HEK293 (cell line): ENCODE measurements at regions not wholly inside any gene's neighbourhood (a gene's known extent, or its start where the extent isn't known, plus 50 kb on each side); places are given as distances from the start of the nearest gene placed in this dataset.
"Not testable (repeated sequence)": the region's sequence is repeated elsewhere in the genome, so short reads cannot be mapped to it uniquely, and the experiment has no call there.

Experiments
- CTCF ChIA-PET: fragments of 350-600 bp; formaldehyde crosslinking; extraction: SDS; loops from one replicate; lab custom pipeline; 2021; ENCODE audit warnings: antibody characterized with exemption; lab: Yijun Ruan, JAX
- POLR2A ChIA-PET: fragments of 300-600 bp; formaldehyde crosslinking; extraction: SDS; loops from one replicate; lab custom pipeline; 2020; ENCODE audit warnings: antibody characterized with exemption, inconsistent platforms; lab: Yijun Ruan, JAX
- H3K27ac ChIP-seq: fragments of 200-500 bp; sonication (Bioruptor generic); 2 replicates; pipeline ENCODE4 v1.5.1; 2014; ENCODE audit warnings: low read depth, low read length, control low read depth, inconsistent platforms; ENCODE audit errors: extremely low read depth
- H3K36me3 ChIP-seq, 2 experiments: fragments of 200-500 bp in 1 of 2; sonication (Bioruptor generic) in 1 of 2; 1 replicate in 1 of 2; 2 replicates in 1 of 2; pipeline ENCODE4 v1.5.1; 2014 to 2017; ENCODE audit warnings: inconsistent platforms in 2 of 2, low read length in 2 of 2; ENCODE audit not compliant: control insufficient read depth in 2 of 2, insufficient read depth in 1 of 2
- H3K4me1 ChIP-seq: fragments of 200-500 bp; sonication (Bioruptor generic); 2 replicates; pipeline ENCODE4 v1.5.1; 2014; ENCODE audit warnings: mild to moderate bottlenecking, low read length, inconsistent platforms; ENCODE audit not compliant: control insufficient read depth, insufficient read depth
- H3K4me3 ChIP-seq: 2 replicates; pipeline ENCODE4 v1.5.1; 2011; ENCODE audit warnings: low read depth, mild to moderate bottlenecking, control low read depth, low read length, moderate library complexity
- H3K9me3 ChIP-seq: fragments of 200-500 bp; sonication (Bioruptor generic); 2 replicates; pipeline ENCODE4 v1.5.1; 2014; ENCODE audit warnings: low read depth, low read length, inconsistent platforms; ENCODE audit not compliant: control insufficient read depth, insufficient read depth
- KLF10 ChIP-seq: fragments of 450-650 bp; IDR thresholded peaks from 2 replicates; pipeline ENCODE4 v1.5.1; 2018; ENCODE audit warnings: missing biosample characterization, mild to moderate bottlenecking, missing genetic modification characterization
- PBX3 ChIP-seq: sonication (generic); formaldehyde crosslinking; IDR thresholded peaks from 2 replicates; pipeline ENCODE4 v1.8.1; 2022; ENCODE audit warnings: mild to moderate bottlenecking, moderate library complexity, missing genetic modification reagents
- PRDM10 ChIP-seq: fragments of 450-650 bp; formaldehyde crosslinking; IDR thresholded peaks from 2 replicates; pipeline ENCODE4 v1.5.1; 2016; ENCODE audit warnings: missing biosample characterization, missing genetic modification characterization
- ZFP69B ChIP-seq: fragments of 450-650 bp; formaldehyde crosslinking; IDR thresholded peaks from 2 replicates; pipeline ENCODE4 v1.5.1; 2016; ENCODE audit warnings: missing biosample characterization, missing genetic modification characterization
- ZNF214 ChIP-seq: fragments of 450-650 bp; formaldehyde crosslinking; IDR thresholded peaks from 2 replicates; pipeline ENCODE4 v1.5.1; 2017; ENCODE audit warnings: missing biosample characterization, mild to moderate bottlenecking, missing genetic modification characterization, borderline replicate concordance
- ZNF302 ChIP-seq: fragments of 450-650 bp; formaldehyde crosslinking; IDR thresholded peaks from 2 replicates; pipeline ENCODE4 v1.5.1; 2016; ENCODE audit warnings: missing biosample characterization, missing genetic modification characterization, low read depth
- ZNF449 ChIP-seq: fragments of 450-650 bp; formaldehyde crosslinking; IDR thresholded peaks from 2 replicates; pipeline ENCODE4 v1.5.1; 2017; ENCODE audit warnings: missing biosample characterization, mild to moderate bottlenecking, missing genetic modification characterization, moderate library complexity
- ZNF560 ChIP-seq: fragments of 450-650 bp; formaldehyde crosslinking; IDR thresholded peaks from 2 replicates; pipeline ENCODE4 v1.5.1; 2017; ENCODE audit warnings: missing biosample characterization, missing genetic modification characterization, borderline replicate concordance
- ZNF707 ChIP-seq: fragments of 450-650 bp; formaldehyde crosslinking; IDR thresholded peaks from 2 replicates; pipeline ENCODE4 v1.5.1; 2016; ENCODE audit warnings: missing biosample characterization, missing genetic modification characterization
- TF ChIP-seq, protein P1 (sequence below): fragments of 450-650 bp; formaldehyde crosslinking; IDR thresholded peaks from 2 replicates; pipeline ENCODE4 v1.5.1; 2016; ENCODE audit warnings: missing biosample characterization, missing genetic modification characterization
- TF ChIP-seq, protein P2 (sequence below): fragments of 450-650 bp; formaldehyde crosslinking; IDR thresholded peaks from 2 replicates; pipeline ENCODE4 v1.5.1; 2016; ENCODE audit warnings: missing biosample characterization, missing genetic modification characterization, borderline replicate concordance
- TF ChIP-seq, protein P3 (sequence below): fragments of 450-650 bp; formaldehyde crosslinking; IDR thresholded peaks from 2 replicates; pipeline ENCODE4; 2016; ENCODE audit warnings: missing biosample characterization, missing genetic modification characterization

GRCh38 chrX:92270936-92271855 is 492.0 kb downstream of the PCDH11X start:
- POLR2A ChIA-PET = no interaction called here
- H3K9me3 ChIP-seq = no peaks in the 10 kb centered on the region; the same call in 1 of the 2 replicates
- no peaks in the 10 kb centered on the region for H3K36me3 ChIP-seq
- TF ChIP-seq ZNF560 (tag by site-specific recombination) (no peak), PRDM10 (tag by site-specific recombination) (no peak), ZNF302 (tag by site-specific recombination) (no peak), ZNF449 (no peak), ZNF214 (tag by site-specific recombination) (no peak), ZNF707 (tag by site-specific recombination) (no peak), ZFP69B (tag by site-specific recombination) (no peak), KLF10 (tag by site-specific recombination) (no peak), PBX3 (CRISPR knock-in tag) (no peak)
- TF ChIP-seq, protein P1, sequence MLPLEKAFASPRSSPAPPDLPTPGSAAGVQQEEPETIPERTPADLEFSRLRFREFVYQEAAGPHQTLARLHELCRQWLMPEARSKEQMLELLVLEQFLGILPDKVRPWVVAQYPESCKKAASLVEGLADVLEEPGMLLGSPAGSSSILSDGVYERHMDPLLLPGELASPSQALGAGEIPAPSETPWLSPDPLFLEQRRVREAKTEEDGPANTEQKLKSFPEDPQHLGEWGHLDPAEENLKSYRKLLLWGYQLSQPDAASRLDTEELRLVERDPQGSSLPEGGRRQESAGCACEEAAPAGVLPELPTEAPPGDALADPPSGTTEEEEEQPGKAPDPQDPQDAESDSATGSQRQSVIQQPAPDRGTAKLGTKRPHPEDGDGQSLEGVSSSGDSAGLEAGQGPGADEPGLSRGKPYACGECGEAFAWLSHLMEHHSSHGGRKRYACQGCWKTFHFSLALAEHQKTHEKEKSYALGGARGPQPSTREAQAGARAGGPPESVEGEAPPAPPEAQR (tag by site-specific recombination) = no peak
- TF ChIP-seq, protein P2, sequence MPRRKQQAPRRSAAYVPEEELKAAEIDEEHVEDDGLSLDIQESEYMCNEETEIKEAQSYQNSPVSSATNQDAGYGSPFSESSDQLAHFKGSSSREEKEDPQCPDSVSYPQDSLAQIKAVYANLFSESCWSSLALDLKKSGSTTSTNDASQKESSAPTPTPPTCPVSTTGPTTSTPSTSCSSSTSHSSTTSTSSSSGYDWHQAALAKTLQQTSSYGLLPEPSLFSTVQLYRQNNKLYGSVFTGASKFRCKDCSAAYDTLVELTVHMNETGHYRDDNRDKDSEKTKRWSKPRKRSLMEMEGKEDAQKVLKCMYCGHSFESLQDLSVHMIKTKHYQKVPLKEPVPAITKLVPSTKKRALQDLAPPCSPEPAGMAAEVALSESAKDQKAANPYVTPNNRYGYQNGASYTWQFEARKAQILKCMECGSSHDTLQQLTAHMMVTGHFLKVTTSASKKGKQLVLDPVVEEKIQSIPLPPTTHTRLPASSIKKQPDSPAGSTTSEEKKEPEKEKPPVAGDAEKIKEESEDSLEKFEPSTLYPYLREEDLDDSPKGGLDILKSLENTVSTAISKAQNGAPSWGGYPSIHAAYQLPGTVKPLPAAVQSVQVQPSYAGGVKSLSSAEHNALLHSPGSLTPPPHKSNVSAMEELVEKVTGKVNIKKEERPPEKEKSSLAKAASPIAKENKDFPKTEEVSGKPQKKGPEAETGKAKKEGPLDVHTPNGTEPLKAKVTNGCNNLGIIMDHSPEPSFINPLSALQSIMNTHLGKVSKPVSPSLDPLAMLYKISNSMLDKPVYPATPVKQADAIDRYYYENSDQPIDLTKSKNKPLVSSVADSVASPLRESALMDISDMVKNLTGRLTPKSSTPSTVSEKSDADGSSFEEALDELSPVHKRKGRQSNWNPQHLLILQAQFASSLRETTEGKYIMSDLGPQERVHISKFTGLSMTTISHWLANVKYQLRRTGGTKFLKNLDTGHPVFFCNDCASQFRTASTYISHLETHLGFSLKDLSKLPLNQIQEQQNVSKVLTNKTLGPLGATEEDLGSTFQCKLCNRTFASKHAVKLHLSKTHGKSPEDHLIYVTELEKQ = no peak
- TF ChIP-seq, protein P3, sequence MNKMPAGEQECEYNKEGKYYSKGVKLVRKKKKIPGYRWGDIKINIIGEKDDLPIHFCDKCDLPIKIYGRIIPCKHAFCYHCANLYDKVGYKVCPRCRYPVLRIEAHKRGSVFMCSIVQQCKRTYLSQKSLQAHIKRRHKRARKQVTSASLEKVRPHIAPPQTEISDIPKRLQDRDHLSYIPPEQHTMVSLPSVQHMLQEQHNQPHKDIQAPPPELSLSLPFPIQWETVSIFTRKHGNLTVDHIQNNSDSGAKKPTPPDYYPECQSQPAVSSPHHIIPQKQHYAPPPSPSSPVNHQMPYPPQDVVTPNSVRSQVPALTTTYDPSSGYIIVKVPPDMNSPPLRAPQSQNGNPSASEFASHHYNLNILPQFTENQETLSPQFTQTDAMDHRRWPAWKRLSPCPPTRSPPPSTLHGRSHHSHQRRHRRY (tag by site-specific recombination) = no peak
- TF ChIP-seq, all 188 proteins: peak for 0
- Histone ChIP-seq H3K27ac (no peak overlapping the region), H3K4me3 (no peak overlapping the region), H3K4me1 (no peaks in the 10 kb centered on the region)
- CTCF ChIA-PET = no interaction called here

- H3K36me3 ChIP-seq, H3K4me1 ChIP-seq, H3K9me3 ChIP-seq, H3K4me3 ChIP-seq, H3K27ac ChIP-seq, CTCF ChIA-PET, POLR2A ChIA-PET: not testable (repeated sequence)
Observed at GRCh38 chrX:92278556-92278955, 499.4 kb downstream of the PCDH11X start.
